PFSK-1 (cell line): ENCODE measurements at regions not wholly inside any gene's neighbourhood (a gene's known extent, or its start where the extent isn't known, plus 50 kb on each side); places are given as distances from the start of the nearest gene placed in this dataset.

Experiments used
- FOXP2 ChIP-seq: optimal IDR thresholded peaks from 2 replicates; pipeline ENCODE3; 2011; ENCODE audit warnings: borderline replicate concordance, control low read depth, inconsistent platforms; ENCODE audit not compliant: insufficient read depth; ENCODE audit errors: extremely low read length, extremely low read depth
- POLR2AphosphoS5 ChIP-seq: IDR thresholded peaks from 2 replicates; pipeline ENCODE4 v1.6.1; 2012; ENCODE audit warnings: low read depth, mild to moderate bottlenecking, control low read depth, low read length, moderate library complexity
- SIN3A ChIP-seq: IDR thresholded peaks from 2 replicates; pipeline ENCODE4 v1.6.1; 2012; ENCODE audit warnings: mild to moderate bottlenecking, low read length, moderate library complexity, borderline replicate concordance; ENCODE audit not compliant: insufficient read depth
- TAF1 ChIP-seq: IDR thresholded peaks from 2 replicates; pipeline ENCODE4 v1.6.1; 2012; ENCODE audit warnings: low read length, control low read depth, borderline replicate concordance; ENCODE audit not compliant: insufficient read depth
- TF ChIP-seq, protein P1 (sequence below), 2 experiments: IDR thresholded peaks; 2 replicates each; pipeline versions ENCODE4 v1.6.1 to v1.8.0; 2011 to 2012; ENCODE audit warnings: low read depth in 2 of 2, low read length in 2 of 2, control low read depth in 1 of 2, inconsistent platforms in 1 of 2, mild to moderate bottlenecking in 1 of 2, moderate library complexity in 1 of 2; ENCODE audit not compliant: insufficient read depth in 1 of 2

- TF ChIP-seq POLR2AphosphoS5 (no peak), TAF1 (no peak), SIN3A (no peak), FOXP2 (no peak)
- TF ChIP-seq, protein P1, sequence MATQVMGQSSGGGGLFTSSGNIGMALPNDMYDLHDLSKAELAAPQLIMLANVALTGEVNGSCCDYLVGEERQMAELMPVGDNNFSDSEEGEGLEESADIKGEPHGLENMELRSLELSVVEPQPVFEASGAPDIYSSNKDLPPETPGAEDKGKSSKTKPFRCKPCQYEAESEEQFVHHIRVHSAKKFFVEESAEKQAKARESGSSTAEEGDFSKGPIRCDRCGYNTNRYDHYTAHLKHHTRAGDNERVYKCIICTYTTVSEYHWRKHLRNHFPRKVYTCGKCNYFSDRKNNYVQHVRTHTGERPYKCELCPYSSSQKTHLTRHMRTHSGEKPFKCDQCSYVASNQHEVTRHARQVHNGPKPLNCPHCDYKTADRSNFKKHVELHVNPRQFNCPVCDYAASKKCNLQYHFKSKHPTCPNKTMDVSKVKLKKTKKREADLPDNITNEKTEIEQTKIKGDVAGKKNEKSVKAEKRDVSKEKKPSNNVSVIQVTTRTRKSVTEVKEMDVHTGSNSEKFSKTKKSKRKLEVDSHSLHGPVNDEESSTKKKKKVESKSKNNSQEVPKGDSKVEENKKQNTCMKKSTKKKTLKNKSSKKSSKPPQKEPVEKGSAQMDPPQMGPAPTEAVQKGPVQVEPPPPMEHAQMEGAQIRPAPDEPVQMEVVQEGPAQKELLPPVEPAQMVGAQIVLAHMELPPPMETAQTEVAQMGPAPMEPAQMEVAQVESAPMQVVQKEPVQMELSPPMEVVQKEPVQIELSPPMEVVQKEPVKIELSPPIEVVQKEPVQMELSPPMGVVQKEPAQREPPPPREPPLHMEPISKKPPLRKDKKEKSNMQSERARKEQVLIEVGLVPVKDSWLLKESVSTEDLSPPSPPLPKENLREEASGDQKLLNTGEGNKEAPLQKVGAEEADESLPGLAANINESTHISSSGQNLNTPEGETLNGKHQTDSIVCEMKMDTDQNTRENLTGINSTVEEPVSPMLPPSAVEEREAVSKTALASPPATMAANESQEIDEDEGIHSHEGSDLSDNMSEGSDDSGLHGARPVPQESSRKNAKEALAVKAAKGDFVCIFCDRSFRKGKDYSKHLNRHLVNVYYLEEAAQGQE (IDR thresholded peaks at IDR 0.05; ENCODE audit: insufficient read depth in 1 of 2, low read depth in 2 of 2, low read length in 2 of 2) = no peak
Measured at GRCh38 chrX:39640866-39641265, 456.9 kb downstream of the BCOR start.

- TF ChIP-seq TAF1 = no peak
- TF ChIP-seq POLR2AphosphoS5 = no peak
- TF ChIP-seq, protein P1 (IDR thresholded peaks at IDR 0.05; ENCODE audit: insufficient read depth in 1 of 2, low read depth in 2 of 2, low read length in 2 of 2) = no peak
- no peak for TF ChIP-seq SIN3A
Measured at GRCh38 chrX:39642071-39642470, 455.7 kb downstream of the BCOR start.

DNA sequence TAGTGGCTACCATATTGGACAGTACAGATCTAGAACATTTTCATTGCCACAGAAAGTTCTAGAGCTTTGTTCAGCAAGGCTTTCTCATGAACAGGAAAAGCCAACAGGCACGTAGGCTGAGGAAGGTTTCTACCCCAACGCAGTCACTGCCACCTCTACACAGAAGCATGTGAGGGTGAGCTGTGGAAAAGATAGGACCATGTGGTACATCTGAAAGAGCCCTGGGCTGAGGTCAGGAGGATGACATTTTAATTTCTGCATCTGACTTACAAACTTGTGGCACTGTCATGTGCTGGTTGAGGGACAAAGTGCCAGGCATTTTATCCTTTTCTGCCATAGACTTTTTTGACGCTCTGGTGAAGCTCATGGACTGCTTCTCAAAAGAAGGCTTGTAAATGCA, 454.2 kb downstream of the BCOR start:
- TF ChIP-seq, protein P1 (IDR thresholded peaks at IDR 0.05; ENCODE audit: insufficient read depth in 1 of 2, low read depth in 2 of 2, low read length in 2 of 2) = no peak
- no peak for TF ChIP-seq FOXP2
- no peak for TF ChIP-seq TAF1
- TF ChIP-seq SIN3A = no peak
- TF ChIP-seq POLR2AphosphoS5 = no peak

- TF ChIP-seq, protein P1 (IDR thresholded peaks at IDR 0.05; ENCODE audit: insufficient read depth in 1 of 2, low read depth in 2 of 2, low read length in 2 of 2) = no peak
- no peak for TF ChIP-seq POLR2AphosphoS5
- no peak for TF ChIP-seq SIN3A
- no peak for TF ChIP-seq FOXP2
- no peak for TF ChIP-seq TAF1
Measured at GRCh38 chrX:39645178-39645895, 452.4 kb downstream of the BCOR start.
